ENCODE measurements at regions not wholly inside any gene's neighbourhood (a gene's known extent, or its start where the extent isn't known, plus 50 kb on each side); places are given as distances from the start of the nearest gene placed in this dataset.

DNA sequence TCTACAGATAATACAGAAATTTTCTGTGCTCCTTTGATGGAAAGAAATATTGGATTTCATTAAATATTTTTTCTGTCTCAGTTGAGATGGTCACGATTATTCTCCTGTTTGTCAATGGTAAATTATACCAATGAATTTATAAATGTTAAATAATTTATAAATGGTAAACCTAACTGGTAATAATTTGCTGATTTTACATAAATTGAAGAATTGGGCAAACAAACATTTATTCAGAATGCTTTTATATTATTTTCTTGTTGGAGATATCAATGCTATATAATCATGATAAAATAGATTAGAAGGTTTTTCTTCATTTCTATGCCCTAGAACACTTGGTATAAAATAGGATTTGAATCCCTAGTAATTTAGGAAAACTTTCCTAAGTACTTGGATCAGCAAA lies 597.6 kb upstream of the IGFBP3 start:
- no peak for DNase-seq

GRCh38 chr7:46515844-46516590 lies 594.9 kb upstream of the IGFBP3 start:
- no peak for DNase-seq

- no peak for DNase-seq
These were observed 592.4 kb upstream of the IGFBP3 start for GRCh38 chr7:46513447-46513848.

DNA sequence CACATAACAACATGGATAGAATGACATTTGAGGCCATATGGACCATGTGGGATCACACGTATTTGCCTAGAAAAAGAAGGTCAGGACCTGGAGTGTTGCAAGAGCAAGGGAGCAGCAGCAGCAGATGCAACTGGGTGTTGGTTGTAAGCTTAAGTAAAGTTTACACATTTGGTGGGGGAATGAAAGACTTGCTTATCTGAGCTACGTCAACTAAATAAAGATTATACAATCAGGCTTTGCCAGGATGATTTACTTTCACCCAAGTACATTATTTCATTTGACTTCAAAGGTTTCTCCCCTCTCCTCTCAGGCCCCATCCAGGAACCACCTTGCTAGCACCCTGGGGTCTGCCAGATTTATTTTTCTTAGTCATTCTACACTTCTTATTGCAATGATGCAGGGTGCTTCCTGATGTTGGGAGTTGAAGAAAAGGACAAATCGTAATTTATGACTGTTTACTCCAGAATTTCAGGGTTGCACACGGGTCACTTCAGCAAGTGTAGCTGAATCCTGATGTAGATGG lies 591.9 kb upstream of the IGFBP3 start:
- no peak for DNase-seq

GRCh38 chr7:46511442-46512215 lies 590.6 kb upstream of the IGFBP3 start:
- no peak for DNase-seq

GRCh38 chr7:46508583-46508982 lies 587.5 kb upstream of the IGFBP3 start:
- no peak for DNase-seq

DNA sequence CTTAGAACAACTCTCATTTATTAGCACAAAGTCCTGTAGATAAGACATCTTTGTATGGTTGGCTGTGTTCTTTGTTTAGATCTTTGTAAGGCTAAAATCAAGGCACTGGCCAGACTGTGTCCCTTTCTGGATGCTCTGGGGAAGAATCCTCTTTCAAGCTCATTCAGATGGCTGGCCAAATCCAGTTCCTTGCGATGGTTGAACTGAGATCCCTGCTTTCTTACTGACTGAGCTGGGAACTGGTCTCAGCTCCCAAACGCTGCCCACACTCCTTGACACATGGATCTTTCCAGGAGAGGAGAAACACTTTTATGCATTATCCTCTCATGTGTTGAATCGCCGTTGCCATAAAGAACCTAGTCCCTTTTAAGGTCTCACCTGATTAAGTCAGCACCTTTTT lies 586.5 kb upstream of the IGFBP3 start:
- no peak for DNase-seq

DNA sequence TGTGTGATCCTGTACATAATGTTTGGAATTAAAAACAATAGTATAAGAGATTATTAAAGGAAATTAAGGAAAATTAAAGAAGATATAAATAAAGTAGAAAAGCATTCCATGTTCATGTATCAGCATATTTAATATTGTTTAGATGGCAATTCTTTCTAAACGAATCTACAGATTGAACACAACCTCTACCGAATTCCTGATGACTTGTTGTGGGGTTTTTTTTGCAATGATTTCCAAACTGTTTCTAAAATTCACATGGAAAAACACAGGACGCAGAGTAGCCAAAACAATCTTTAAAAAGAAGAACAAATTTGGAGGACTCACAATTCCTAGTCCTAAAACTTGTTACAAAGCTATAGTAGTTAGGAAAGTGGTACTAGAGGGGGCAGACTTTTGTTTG lies 573.4 kb upstream of the IGFBP3 start:
- no peak for DNase-seq

DNA sequence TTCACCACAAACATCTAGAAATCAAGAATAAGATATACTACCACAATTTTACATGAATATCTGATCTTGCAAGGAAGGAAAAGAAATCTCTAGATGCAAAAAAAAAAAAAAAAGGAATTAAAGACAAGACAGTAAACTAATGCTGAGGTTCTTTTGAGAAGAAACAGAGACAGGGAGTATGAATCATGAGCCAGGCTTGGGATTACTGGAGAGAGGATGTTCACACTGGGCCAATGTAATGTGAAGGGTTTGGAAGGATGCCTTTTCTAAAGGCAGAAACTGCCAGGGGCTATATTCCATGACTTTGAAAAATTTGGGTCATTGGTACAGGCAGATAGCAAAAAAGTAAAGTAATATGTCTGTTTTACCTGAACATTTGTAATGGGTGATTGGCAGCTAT lies 573.0 kb upstream of the IGFBP3 start:
- no peak for DNase-seq

DNA sequence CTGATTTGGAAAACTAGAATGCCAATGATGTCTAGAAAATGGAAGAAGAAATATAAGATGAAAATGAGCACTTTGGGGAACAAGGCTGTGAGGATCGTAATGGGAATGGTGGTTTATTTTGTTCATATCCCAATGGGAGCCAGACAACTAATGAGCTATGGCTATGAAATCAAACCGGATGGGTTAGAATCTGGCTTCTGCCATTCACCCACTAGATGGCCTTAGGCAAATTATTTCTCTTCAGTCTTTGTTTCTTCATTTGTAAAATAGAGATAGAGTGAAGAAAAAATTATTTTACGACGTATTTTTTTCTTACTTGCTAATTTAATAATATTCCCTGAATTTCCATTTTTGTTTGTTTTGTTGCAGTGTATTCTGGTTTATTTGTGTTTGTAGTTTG lies 572.1 kb upstream of the IGFBP3 start:
- DNase-seq, result no peak

DNA sequence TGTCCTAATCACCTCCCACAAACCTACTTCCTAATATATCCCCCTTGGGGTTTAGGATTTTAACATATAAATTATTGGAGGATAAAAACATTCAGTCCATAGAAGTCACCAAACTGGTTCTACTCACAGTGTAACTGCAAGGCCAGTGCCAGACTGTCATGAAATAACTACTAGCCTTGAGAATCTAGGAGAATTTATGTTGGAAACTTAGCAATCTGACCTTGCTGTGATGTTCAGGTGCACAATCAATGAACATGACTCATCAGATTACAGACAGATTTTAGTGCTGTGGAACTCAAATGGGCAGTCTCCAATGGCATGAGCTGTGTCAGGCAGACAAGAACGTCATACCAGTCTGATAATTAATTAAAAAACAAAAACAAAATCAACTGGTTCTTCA lies 571.4 kb upstream of the IGFBP3 start:
- no peak for DNase-seq

DNA sequence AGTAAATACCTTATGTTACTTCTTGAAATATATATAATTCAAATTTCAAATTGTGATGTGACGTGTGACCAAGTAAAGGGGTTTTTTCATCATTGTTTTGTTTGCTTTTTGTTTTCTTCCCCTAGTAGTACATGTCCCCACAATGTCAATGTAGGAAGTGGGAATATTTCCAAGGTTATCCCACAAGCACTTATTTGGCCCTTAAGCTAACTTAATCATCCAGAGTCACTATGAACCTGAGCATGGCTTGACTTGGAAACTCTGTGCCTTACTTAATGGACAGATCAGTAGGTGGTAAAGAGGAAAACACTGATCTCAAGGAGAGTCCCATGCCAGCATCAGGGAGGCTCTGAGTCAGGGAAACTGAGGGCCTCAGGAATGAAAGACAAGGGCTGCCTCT lies 569.3 kb upstream of the IGFBP3 start:
- DNase-seq, result no peak

GRCh38 chr7:46489106-46489505 lies 568.0 kb upstream of the IGFBP3 start:
- DNase-seq, result no peak

GRCh38 chr7:46488607-46489006 lies 567.5 kb upstream of the IGFBP3 start:
- no peak for DNase-seq

DNA sequence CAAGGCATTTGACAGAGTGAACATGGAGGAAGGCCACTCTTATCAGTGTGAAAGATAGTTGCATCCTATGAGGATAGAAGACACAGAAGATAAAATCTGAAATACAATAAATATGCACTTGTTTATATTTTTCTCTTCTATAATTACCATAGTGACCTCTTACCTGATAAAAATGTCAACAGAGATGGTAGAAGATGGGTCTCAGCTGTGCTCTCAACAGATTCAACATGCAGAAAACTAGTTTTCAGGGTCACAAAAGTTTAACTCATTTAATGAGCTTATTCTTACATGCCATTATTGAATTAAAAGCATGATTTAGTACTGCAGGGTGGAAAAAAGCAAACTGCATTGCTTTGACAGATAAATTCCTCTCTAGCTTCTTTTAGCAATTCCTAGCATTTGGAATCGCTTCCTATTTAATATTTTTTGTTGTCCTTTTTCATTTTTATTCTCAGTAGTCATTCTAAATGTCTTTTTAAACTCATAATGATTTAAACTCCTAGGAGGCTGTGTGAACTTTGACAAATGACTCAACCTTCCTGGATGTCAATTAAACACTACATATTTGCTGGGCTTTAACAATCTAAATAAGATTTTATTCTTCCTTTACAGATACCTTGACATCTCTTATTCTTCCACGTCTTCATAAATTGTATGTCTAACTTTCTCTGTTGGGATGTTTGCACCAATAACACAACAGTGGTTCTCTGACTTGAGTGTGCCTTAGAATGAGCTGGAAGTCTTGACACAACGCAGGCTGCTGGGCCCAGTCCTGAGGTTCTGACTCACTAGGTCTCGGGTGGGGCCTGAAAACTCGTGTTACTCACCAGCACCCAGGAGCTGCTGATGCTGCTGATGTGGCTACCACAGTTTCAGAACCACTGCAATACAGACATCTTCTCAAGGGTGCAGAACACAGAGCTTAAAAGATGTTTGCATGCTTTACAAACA lies 565.5 kb upstream of the IGFBP3 start:
- DNase-seq, result no peak

- no peak for DNase-seq
These were observed 564.5 kb upstream of the IGFBP3 start for GRCh38 chr7:46485481-46486065.

DNA sequence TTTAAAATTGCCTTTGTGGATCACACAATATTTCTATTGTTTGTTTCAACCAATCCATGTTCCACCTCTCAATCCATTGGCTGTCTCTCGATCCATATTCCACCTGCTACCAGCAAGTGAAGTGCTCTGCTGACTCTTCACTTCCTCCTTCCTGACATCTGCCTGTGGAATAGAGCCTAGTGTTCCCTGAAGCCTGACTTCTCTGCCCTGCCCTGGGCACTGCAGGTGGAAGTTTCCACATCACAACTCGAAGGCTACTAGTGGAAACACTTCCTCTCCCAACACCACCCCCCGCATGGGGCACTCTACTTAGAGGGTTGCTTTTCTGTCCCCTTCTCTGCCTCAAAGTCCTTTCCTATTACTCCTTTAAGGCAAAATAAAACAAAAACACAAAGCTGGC lies 563.8 kb upstream of the IGFBP3 start:
- DNase-seq, result no peak

GRCh38 chr7:46480619-46481018 lies 559.5 kb upstream of the IGFBP3 start:
- no peak for DNase-seq

DNA sequence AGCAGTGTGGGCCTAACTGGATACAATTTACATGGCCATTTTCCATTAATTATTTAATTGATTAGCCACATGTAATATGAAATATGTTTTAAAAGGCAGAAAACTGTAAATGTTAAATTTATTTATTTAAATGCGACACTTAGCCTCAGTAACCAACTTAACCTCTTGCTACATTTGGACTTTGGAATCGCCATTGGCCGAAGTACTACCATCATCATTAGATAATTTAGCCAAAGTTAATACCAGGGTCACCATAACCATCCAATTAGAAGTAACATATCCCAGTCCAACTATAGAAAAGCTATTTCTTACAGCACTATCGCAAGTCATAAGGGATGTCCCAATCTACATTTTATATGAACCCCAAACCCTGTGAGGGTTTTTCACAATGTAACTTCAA lies 558.6 kb upstream of the IGFBP3 start:
- DNase-seq, result no peak

GRCh38 chr7:46478046-46478445 lies 557.0 kb upstream of the IGFBP3 start:
- no peak for DNase-seq

DNA sequence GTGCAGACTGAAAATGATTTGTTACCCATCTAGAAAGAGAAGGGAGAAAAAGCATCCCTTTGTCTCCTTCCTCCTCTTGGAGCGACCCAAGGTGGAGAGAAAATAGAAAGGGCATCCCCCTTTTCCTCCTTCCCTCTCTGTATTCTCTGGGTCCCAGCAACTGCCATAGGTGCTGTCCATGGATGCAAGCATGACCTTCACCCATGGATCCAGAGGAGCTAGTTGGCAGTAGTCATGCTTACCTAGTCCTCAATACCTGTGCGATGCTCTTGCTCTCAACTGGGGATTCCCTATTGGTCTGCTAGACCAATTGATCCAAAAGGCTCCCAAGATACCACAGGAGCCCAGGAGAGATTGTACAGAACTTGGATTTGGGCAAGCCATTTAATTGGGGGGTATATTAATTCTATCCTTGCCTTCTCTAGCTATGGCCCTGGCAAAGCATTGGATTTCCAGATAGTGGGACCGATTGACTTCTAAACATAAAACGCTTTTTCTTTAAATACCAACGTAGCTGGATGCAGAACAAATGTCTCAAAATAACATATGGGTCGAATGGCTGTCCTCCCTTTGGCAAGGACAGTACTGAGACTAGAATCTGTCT lies 547.8 kb upstream of the IGFBP3 start:
- no peak for DNase-seq

- DNase-seq, result no peak
These were observed 542.1 kb upstream of the IGFBP3 start for GRCh38 chr7:46463170-46463569.
